ENCODE measurements at regions not wholly inside any gene's neighbourhood (a gene's known extent, or its start where the extent isn't known, plus 50 kb on each side); places are given as distances from the start of the nearest gene placed in this dataset.

- no peak for DNase-seq (ENCODE audit: low read depth in 1 of 2, low spot score in 2 of 2)
- Histone ChIP-seq H2BK12ac (ENCODE audit: low read depth, low read length) (no peak overlapping the region), H2AFZ (ENCODE audit: low read length) (no peak overlapping the region), H4K91ac (replicated peaks; ENCODE audit: insufficient read length, low read length) (no peak overlapping the region), H3K23ac (ENCODE audit: insufficient read length) (no peak overlapping the region), H4K8ac (ENCODE audit: extremely low read depth, insufficient read depth, low read length) (no peak overlapping the region), H3K4me2 (ENCODE audit: insufficient read depth in 1 of 2, low read depth in 2 of 2, low read length in 2 of 2) (no peak overlapping the region), H3K79me1 (ENCODE audit: low read depth, low read length) (no peaks in the 10 kb centered on the region), H3K18ac (ENCODE audit: extremely low read depth, low read length) (no peak overlapping the region), H3K4me1 (replicated peaks in 1 of 4; ENCODE audit: control insufficient read depth in 3 of 4, insufficient read depth in 4 of 4, low read length in 3 of 4) (peaks cover 0 to 7% (median 1%) of the 10 kb centered on the region in 4 experiments; a peak in 3 of 7 replicates), H3K4ac (replicated peaks; ENCODE audit: insufficient read length, low read depth, low read length) (no peak overlapping the region), H3K56ac (replicated peaks; ENCODE audit: insufficient read length, low read depth, low read length) (no peak overlapping the region), H2BK20ac (ENCODE audit: low read length) (no peak overlapping the region), H2BK15ac (ENCODE audit: low read length) (no peak overlapping the region), H3K36me3 (ENCODE audit: control insufficient read depth in 2 of 4, insufficient read depth in 4 of 4, low read length in 3 of 4) (no peaks in the 10 kb centered on the region), H2BK120ac (replicated peaks; ENCODE audit: low read depth, low read length) (no peak overlapping the region), H3K27me3 (replicated peaks in 1 of 4; ENCODE audit: control insufficient read depth in 3 of 4, extremely low read depth in 1 of 4, insufficient read depth in 3 of 4, low read length in 3 of 4) (no peaks in the 10 kb centered on the region), H2AK5ac (ENCODE audit: low read depth, low read length) (no peak overlapping the region), H3K9ac (replicated peaks in 1 of 4; ENCODE audit: extremely low read depth in 1 of 4, low read depth in 3 of 4, low read length in 3 of 4) (no peak overlapping the region), H3K14ac (ENCODE audit: insufficient read length) (no peak overlapping the region), H2BK5ac (ENCODE audit: low read depth, low read length) (no peak overlapping the region), H4K20me1 (replicated peaks in 1 of 2; ENCODE audit: control insufficient read depth in 1 of 2, insufficient read depth in 2 of 2, low read length in 2 of 2) (no peaks in the 10 kb centered on the region), H4K5ac (ENCODE audit: insufficient read length, low read depth, low read length) (no peak overlapping the region), H3K9me3 (ENCODE audit: insufficient read depth in 2 of 2, low read depth in 1 of 2, low read length in 1 of 2) (no peaks in the 10 kb centered on the region), H3K79me2 (ENCODE audit: control insufficient read depth in 1 of 2, insufficient read depth in 2 of 2, low read length in 2 of 2) (no peaks in the 10 kb centered on the region), H3K4me3 (ENCODE audit: extremely low read depth in 1 of 4, insufficient read depth in 2 of 4, low read depth in 3 of 4, low read length in 4 of 4) (no peak overlapping the region), H3K27ac (ENCODE audit: low read depth, low read length) (no peak overlapping the region), H3K23me2 (ENCODE audit: low read depth, low read length) (no peaks in the 10 kb centered on the region)
- CTCF ChIA-PET (ENCODE audit: partially characterized antibody) = interaction anchor here (0.7 kb wide), 1 partner anchor 8 kb away, joined by 3 read pairs; no protein-coding TSS in a partner anchor
- POLR2A ChIA-PET (ENCODE audit: partially characterized antibody) = no interaction called here
- no peak for TF ChIP-seq MAFK (IDR thresholded peaks at IDR 0.05; ENCODE audit: low read depth, low read length)
- FAIRE-seq = no peak
- 90% methylated on average over 1 of the region's 1 CpG; no CpG with 5 or more reads in 1 of the 2 experiments for WGBS, 2 experiments (ENCODE audit: extremely low coverage in 1 of 2, insufficient coverage in 1 of 2, insufficient read length in 1 of 2, insufficient replicate concordance in 2 of 2, low coverage in 1 of 2, low lambda C conversion rate in 2 of 2, missing lambda C conversion rate in 1 of 2)
Observed at GRCh38 chr5:169430671-169431070, 129.7 kb upstream of the SLIT3 start.

All from H1 (cell line).